ENCODE measurements at regions not wholly inside any gene's neighbourhood (a gene's known extent, or its start where the extent isn't known, plus 50 kb on each side); places are given as distances from the start of the nearest gene placed in this dataset.

GRCh38 chr13:82717249-82717648 is 1165.0 kb downstream of the SLITRK1 start (continued):
- TF ChIP-seq MAX (IDR thresholded peaks at IDR 0.05) (no peak), RAD21 (IDR thresholded peaks at IDR 0.05) (no peak)

- DNase-seq (ENCODE audit: low spot score): no peak
- Histone ChIP-seq H3K27ac (ENCODE audit: low read depth in 1 of 2, low read length in 2 of 2) (no peak overlapping the region), H3K9me3 (ENCODE audit: control insufficient read depth in 4 of 4, low read length in 3 of 4) (no peaks in the 10 kb centered on the region), H3K36me3 (ENCODE audit: control insufficient read depth in 4 of 4, insufficient read depth in 3 of 4, low read depth in 1 of 4, low read length in 3 of 4) (no peaks in the 10 kb centered on the region), H3K9ac (ENCODE audit: low read depth in 1 of 2, low read length in 2 of 2) (no peak overlapping the region), H3K4me1 (ENCODE audit: control insufficient read depth in 4 of 4, insufficient read depth in 4 of 4, low read length in 3 of 4) (no peaks in the 10 kb centered on the region), H3K27me3 (ENCODE audit: control insufficient read depth in 4 of 4, insufficient read depth in 4 of 4, low read length in 3 of 4) (no peaks in the 10 kb centered on the region), H3K4me3 (ENCODE audit: low read depth in 1 of 3, low read length in 3 of 3) (no peak overlapping the region)
- TF ChIP-seq CTCF (IDR thresholded peaks at IDR 0.05; ENCODE audit: low read depth, low read length, missing input control) (no peak), YY1 (IDR thresholded peaks at IDR 0.05) (no peak), FOXA1 (IDR thresholded peaks at IDR 0.05) (no peak), GABPA (IDR thresholded peaks at IDR 0.05 in 1 of 2, conservative IDR thresholded peaks at IDR 0.05 in 1 of 2) (no peak), MAX (IDR thresholded peaks at IDR 0.05) (no peak), FOXA2 (IDR thresholded peaks at IDR 0.05) (no peak), RAD21 (IDR thresholded peaks at IDR 0.05) (no peak), REST (IDR thresholded peaks at IDR 0.05) (no peak), HNF4G (IDR thresholded peaks at IDR 0.05) (no peak), TAF1 (conservative IDR thresholded peaks at IDR 0.05) (no peak), NR2F2 (IDR thresholded peaks at IDR 0.05) (no peak), EGR1 (IDR thresholded peaks at IDR 0.05; ENCODE audit: low read depth in 2 of 2) (no peak), SP1 (IDR thresholded peaks at IDR 0.05) (no peak), ATF3 (IDR thresholded peaks at IDR 0.05) (no peak), RXRA (IDR thresholded peaks at IDR 0.05) (no peak), JUND (IDR thresholded peaks at IDR 0.05) (no peak), ZBTB33 (IDR thresholded peaks at IDR 0.05) (no peak), HNF4A (conservative IDR thresholded peaks at IDR 0.05) (no peak)
- 76% methylated on average over 3 of the region's 3 CpGs for WGBS
Observed at GRCh38 chr13:82713687-82714405, 1168.4 kb downstream of the SLITRK1 start.
